WTC11 (cell line): ENCODE measurements at regions not wholly inside any gene's neighbourhood (a gene's known extent, or its start where the extent isn't known, plus 50 kb on each side); places are given as distances from the start of the nearest gene placed in this dataset.
"Not testable (repeated sequence)": the region's sequence is repeated elsewhere in the genome, so short reads cannot be mapped to it uniquely, and the experiment has no call there.

Experiments used
- ATAC-seq: fragments of 200-7000 bp; cut with Tn5 transposase; 2 replicates; pipeline ENCODE4 v1.10.0; 2021; ENCODE audit warnings: mild to moderate bottlenecking, moderate library complexity
- CTCF ChIA-PET: fragments of 300-600 bp; sonication (Branson Sonifier 250); formaldehyde crosslinking; loops from one replicate; lab custom pipeline; 2021; ENCODE audit warnings: antibody characterized with exemption; lab: Charles Lee
- POLR2A ChIA-PET: fragments of 350-600 bp; sonication (Branson Sonifier 250); formaldehyde crosslinking; loops from one replicate; lab custom pipeline; 2021; ENCODE audit warnings: antibody characterized with exemption; lab: Charles Lee
- DNase-seq: peaks from one replicate; pipeline ENCODE4 v3.0.0; 2021; ENCODE audit warnings: low spot score
- H3K27ac Mint-ChIP-seq: 2 replicates; pipeline ENCODE4 v1.8.0; 2021; ENCODE audit warnings: mixed read lengths
- H3K27me3 Mint-ChIP-seq: 2 replicates; pipeline ENCODE4 v1.8.0; 2021; ENCODE audit warnings: low read depth, mild to moderate bottlenecking, moderate library complexity, mixed read lengths
- H3K36me3 Mint-ChIP-seq: 2 replicates; pipeline ENCODE4 v1.8.0; 2021; ENCODE audit warnings: mixed read lengths
- H3K4me1 Mint-ChIP-seq: 2 replicates; pipeline ENCODE4 v1.8.0; 2022; ENCODE audit warnings: mixed read lengths
- H3K4me3 Mint-ChIP-seq: 2 replicates; pipeline ENCODE4 v1.8.0; 2021; ENCODE audit warnings: mild to moderate bottlenecking, moderate library complexity, mixed read lengths
- H3K9me3 Mint-ChIP-seq: 2 replicates; pipeline ENCODE4 v1.8.0; 2021; ENCODE audit warnings: mixed read lengths
- CREB1 ChIP-seq: sonication (generic); formaldehyde crosslinking; IDR thresholded peaks from 2 replicates; pipeline ENCODE4 v1.8.0; 2023; ENCODE audit warnings: mild to moderate bottlenecking, missing genetic modification reagents
- E2F4 ChIP-seq: sonication (generic); formaldehyde crosslinking; IDR thresholded peaks from 2 replicates; pipeline ENCODE4 v1.8.1; 2022; ENCODE audit warnings: low read depth, mild to moderate bottlenecking, moderate library complexity, missing genetic modification reagents, borderline replicate concordance
- E2F5 ChIP-seq: sonication (generic); formaldehyde crosslinking; IDR thresholded peaks from 2 replicates; pipeline ENCODE4 v1.8.1; 2022; ENCODE audit warnings: mild to moderate bottlenecking, moderate library complexity, missing genetic modification reagents
- ERG ChIP-seq: fragments of 250-450 bp; sonication (Bioruptor Pico); IDR thresholded peaks from 2 replicates; pipeline ENCODE4 v1.8.0; 2021; ENCODE audit warnings: mild to moderate bottlenecking
- FOXP1 ChIP-seq: sonication (generic); formaldehyde crosslinking; IDR thresholded peaks from 2 replicates; pipeline ENCODE4 v1.8.0; 2022; ENCODE audit warnings: missing genetic modification reagents, mild to moderate bottlenecking, moderate library complexity, borderline replicate concordance
- MAX ChIP-seq: sonication (generic); formaldehyde crosslinking; IDR thresholded peaks from 2 replicates; pipeline ENCODE4 v1.8.0; 2022; ENCODE audit warnings: mild to moderate bottlenecking, missing genetic modification reagents
- NFE2L1 ChIP-seq: sonication (generic); formaldehyde crosslinking; IDR thresholded peaks from 2 replicates; pipeline ENCODE4 v1.8.1; 2023; ENCODE audit warnings: missing genetic modification reagents
- NFYB ChIP-seq: sonication (generic); formaldehyde crosslinking; conservative IDR thresholded peaks from 2 replicates; pipeline ENCODE4 v1.8.0; 2022; ENCODE audit warnings: low read depth, missing genetic modification reagents
- PRRX2 ChIP-seq: fragments of 250-450 bp; sonication (Bioruptor Pico); IDR thresholded peaks from 2 replicates; pipeline ENCODE4 v1.8.0; 2021; ENCODE audit warnings: mild to moderate bottlenecking
- SMAD3 ChIP-seq: sonication (generic); formaldehyde crosslinking; IDR thresholded peaks from 2 replicates; pipeline ENCODE4 v1.8.0; 2022; ENCODE audit warnings: missing genetic modification reagents, mild to moderate bottlenecking, borderline replicate concordance
- TEAD1 ChIP-seq: sonication (generic); formaldehyde crosslinking; IDR thresholded peaks from 2 replicates; pipeline ENCODE4 v1.8.0; 2022; ENCODE audit warnings: mild to moderate bottlenecking, missing genetic modification reagents
- TEAD4 ChIP-seq: sonication (generic); formaldehyde crosslinking; IDR thresholded peaks from 2 replicates; pipeline ENCODE4 v1.8.0; 2022; ENCODE audit warnings: mild to moderate bottlenecking, missing genetic modification reagents
- ZNF263 ChIP-seq: sonication (generic); formaldehyde crosslinking; IDR thresholded peaks from 2 replicates; pipeline ENCODE4 v1.8.1; 2022; ENCODE audit warnings: low read depth, mild to moderate bottlenecking, moderate library complexity, missing genetic modification reagents
- ZNF317 ChIP-seq: sonication (generic); formaldehyde crosslinking; IDR thresholded peaks from 2 replicates; pipeline ENCODE4 v1.8.1; 2023; ENCODE audit warnings: low read depth, mild to moderate bottlenecking, moderate library complexity, missing genetic modification reagents, borderline replicate concordance
- ZNF425 ChIP-seq: fragments of 250-450 bp; sonication (Bioruptor Pico); conservative IDR thresholded peaks from 2 replicates; pipeline ENCODE4 v1.9.0; 2021; ENCODE audit warnings: mild to moderate bottlenecking
- TF ChIP-seq, protein P1 (sequence below): fragments of 250-450 bp; sonication (Bioruptor Pico); IDR thresholded peaks from 2 replicates; pipeline ENCODE4 v1.9.0; 2021; ENCODE audit warnings: mild to moderate bottlenecking
- TF ChIP-seq, protein P2 (sequence below): sonication (generic); formaldehyde crosslinking; IDR thresholded peaks from 2 replicates; pipeline ENCODE4 v1.8.0; 2023; ENCODE audit warnings: mild to moderate bottlenecking, missing genetic modification reagents
- TF ChIP-seq, protein P3 (sequence below): sonication (generic); formaldehyde crosslinking; IDR thresholded peaks from 2 replicates; pipeline ENCODE4 v1.8.0; 2022; ENCODE audit warnings: mild to moderate bottlenecking, missing genetic modification reagents
- TF ChIP-seq, protein P4 (sequence below): fragments of 250-450 bp; sonication (Bioruptor Pico); IDR thresholded peaks from 2 replicates; pipeline ENCODE4 v1.9.0; 2021; ENCODE audit warnings: moderate library complexity, mild to moderate bottlenecking, inconsistent platforms, borderline replicate concordance

GRCh38 chr2:147001061-147001460, 843.8 kb upstream of the ACVR2A start (continued):
- TF ChIP-seq ERG (CRISPR knock-in tag) = no peak
- no peak for TF ChIP-seq SMAD3 (CRISPR knock-in tag)
- TF ChIP-seq NFYB (CRISPR knock-in tag) = no peak
- TF ChIP-seq, all 79 proteins: peak for 0

DNA sequence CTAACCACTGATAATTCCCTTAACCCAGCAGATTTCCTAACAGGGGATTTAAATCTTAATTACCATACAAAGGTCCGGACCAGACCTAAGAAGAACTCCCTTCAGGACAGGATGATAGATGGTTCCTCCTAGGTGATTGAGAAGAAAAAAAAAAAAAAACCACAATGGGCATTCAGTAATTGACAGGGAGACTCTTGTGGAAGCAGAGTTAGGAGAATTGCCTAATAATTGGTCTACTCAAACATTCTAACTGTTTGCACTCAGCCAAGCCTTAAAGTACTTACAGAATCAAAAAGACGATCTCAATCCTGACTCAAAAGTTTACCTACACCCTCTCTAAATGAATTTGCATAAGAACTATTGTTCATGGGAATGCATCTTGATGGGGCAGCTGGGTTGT, 844.7 kb upstream of the ACVR2A start:
- POLR2A ChIA-PET, H3K9me3 Mint-ChIP-seq, ATAC-seq, H3K4me3 Mint-ChIP-seq, H3K4me1 Mint-ChIP-seq, H3K36me3 Mint-ChIP-seq, H3K27ac Mint-ChIP-seq, DNase-seq, CTCF ChIA-PET, H3K27me3 Mint-ChIP-seq: not testable (repeated sequence)

- TF ChIP-seq ZNF425 (CRISPR knock-in tag) (no peak), TEAD4 (CRISPR knock-in tag) (no peak), E2F5 (CRISPR knock-in tag) (no peak), CREB1 (CRISPR knock-in tag) (no peak), MAX (no peak), E2F4 (CRISPR knock-in tag) (no peak), TEAD1 (CRISPR knock-in tag) (no peak), PRRX2 (CRISPR knock-in tag) (no peak), ZNF263 (CRISPR knock-in tag) (no peak), NFE2L1 (no peak), FOXP1 (CRISPR knock-in tag) (no peak), ZNF317 (CRISPR knock-in tag) (no peak)
- TF ChIP-seq, protein P1, sequence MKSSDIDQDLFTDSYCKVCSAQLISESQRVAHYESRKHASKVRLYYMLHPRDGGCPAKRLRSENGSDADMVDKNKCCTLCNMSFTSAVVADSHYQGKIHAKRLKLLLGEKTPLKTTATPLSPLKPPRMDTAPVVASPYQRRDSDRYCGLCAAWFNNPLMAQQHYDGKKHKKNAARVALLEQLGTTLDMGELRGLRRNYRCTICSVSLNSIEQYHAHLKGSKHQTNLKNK = no peak
- TF ChIP-seq, protein P2, sequence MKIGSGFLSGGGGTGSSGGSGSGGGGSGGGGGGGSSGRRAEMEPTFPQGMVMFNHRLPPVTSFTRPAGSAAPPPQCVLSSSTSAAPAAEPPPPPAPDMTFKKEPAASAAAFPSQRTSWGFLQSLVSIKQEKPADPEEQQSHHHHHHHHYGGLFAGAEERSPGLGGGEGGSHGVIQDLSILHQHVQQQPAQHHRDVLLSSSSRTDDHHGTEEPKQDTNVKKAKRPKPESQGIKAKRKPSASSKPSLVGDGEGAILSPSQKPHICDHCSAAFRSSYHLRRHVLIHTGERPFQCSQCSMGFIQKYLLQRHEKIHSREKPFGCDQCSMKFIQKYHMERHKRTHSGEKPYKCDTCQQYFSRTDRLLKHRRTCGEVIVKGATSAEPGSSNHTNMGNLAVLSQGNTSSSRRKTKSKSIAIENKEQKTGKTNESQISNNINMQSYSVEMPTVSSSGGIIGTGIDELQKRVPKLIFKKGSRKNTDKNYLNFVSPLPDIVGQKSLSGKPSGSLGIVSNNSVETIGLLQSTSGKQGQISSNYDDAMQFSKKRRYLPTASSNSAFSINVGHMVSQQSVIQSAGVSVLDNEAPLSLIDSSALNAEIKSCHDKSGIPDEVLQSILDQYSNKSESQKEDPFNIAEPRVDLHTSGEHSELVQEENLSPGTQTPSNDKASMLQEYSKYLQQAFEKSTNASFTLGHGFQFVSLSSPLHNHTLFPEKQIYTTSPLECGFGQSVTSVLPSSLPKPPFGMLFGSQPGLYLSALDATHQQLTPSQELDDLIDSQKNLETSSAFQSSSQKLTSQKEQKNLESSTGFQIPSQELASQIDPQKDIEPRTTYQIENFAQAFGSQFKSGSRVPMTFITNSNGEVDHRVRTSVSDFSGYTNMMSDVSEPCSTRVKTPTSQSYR (CRISPR knock-in tag) = no peak
- TF ChIP-seq, protein P3, sequence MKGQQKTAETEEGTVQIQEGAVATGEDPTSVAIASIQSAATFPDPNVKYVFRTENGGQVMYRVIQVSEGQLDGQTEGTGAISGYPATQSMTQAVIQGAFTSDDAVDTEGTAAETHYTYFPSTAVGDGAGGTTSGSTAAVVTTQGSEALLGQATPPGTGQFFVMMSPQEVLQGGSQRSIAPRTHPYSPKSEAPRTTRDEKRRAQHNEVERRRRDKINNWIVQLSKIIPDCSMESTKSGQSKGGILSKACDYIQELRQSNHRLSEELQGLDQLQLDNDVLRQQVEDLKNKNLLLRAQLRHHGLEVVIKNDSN = no peak
- TF ChIP-seq, protein P4, sequence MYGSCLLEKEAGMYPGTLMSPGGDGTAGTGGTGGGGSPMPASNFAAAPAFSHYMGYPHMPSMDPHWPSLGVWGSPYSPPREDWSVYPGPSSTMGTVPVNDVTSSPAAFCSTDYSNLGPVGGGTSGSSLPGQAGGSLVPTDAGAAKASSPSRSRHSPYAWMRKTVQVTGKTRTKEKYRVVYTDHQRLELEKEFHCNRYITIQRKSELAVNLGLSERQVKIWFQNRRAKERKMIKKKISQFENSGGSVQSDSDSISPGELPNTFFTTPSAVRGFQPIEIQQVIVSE (CRISPR knock-in tag) = no peak
- ATAC-seq (no peak), DNase-seq (no peak)
- Mint-ChIP-seq H3K36me3 (no peaks in the 10 kb centered on the region), H3K27ac (no peak overlapping the region), H3K9me3 (peaks cover 6% of the 10 kb centered on the region), H3K27me3 (no peaks in the 10 kb centered on the region), H3K4me3 (no peak overlapping the region), H3K4me1 (peaks cover 15% of the 10 kb centered on the region)
- CTCF ChIA-PET = interaction anchor here (1.2 kb wide), 1 partner anchor 71 kb away, joined by 3 read pairs; no protein-coding TSS in a partner anchor
- POLR2A ChIA-PET = no interaction called here
Measured at GRCh38 chr2:146997945-146998344, 846.9 kb upstream of the ACVR2A start.
